SK-N-DZ (cell line): ENCODE measurements at regions not wholly inside any gene's neighbourhood (a gene's known extent, or its start where the extent isn't known, plus 50 kb on each side); places are given as distances from the start of the nearest gene placed in this dataset.

Source experiments
- DNase-seq: peaks from one replicate; pipeline ENCODE4 v3.0.0-alpha.2; 2015; ENCODE audit warnings: low spot score

DNA sequence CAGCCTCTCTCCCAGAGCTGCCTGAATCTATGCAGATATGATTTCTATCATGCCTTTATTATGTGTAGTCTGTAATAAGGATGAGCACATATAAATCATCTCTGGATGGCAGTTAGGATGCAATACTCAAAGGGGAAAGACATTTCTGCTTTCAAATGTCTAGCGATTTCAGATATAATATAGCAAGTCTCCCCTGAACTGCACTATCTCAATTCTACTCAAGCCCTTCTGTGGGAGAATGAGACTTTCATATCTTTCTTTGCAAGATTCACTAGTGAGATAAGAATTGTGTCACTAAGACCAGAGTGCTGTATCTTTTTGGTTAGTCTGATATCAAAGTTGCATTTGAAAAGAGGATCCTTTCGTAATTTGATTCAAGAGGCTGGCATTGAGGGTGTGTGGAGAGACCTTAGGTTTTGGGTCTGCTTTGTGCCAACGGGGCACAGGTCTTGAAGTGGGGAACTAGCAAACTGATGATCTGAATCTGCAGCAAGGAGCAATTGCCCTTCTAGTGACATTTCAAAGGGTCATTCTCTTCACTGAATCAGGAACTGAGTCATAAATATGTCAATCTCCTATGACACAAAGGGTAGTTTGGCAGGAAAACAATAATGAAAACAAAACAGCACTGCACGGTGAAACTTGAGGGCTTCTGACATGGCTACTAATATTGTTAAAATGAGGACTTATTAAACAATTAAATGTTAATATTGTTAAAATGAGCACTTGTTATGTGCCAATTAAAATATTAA lies 305.5 kb upstream of the CLINT1 start:
- DNase-seq = peak; percentile 81

- no peak for DNase-seq
Measured at GRCh38 chr5:158163451-158164295, 304.7 kb upstream of the CLINT1 start.

- DNase-seq = peak; percentile 17
Measured at GRCh38 chr5:158162479-158163034, 303.6 kb upstream of the CLINT1 start.

DNA sequence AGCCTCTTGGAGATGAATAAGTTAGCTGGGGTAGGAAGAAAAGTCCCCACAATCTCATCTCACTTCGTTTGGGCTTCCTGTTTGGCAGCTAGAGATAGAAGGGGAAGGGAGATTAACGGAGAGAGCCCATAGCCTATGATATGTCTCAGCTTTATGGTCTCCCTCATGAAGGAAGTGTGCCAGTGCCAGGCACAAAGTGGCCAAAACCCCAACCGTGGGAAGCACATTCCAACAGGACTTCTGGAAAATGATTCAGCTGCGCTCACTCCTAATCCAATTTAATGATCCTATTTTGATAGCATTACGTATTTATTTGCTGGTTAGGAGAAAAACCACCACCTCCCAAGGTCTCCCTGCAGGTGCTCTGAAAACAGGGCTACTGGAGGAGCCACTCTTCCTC lies 303.1 kb upstream of the CLINT1 start:
- peak; percentile 26 for DNase-seq

DNA sequence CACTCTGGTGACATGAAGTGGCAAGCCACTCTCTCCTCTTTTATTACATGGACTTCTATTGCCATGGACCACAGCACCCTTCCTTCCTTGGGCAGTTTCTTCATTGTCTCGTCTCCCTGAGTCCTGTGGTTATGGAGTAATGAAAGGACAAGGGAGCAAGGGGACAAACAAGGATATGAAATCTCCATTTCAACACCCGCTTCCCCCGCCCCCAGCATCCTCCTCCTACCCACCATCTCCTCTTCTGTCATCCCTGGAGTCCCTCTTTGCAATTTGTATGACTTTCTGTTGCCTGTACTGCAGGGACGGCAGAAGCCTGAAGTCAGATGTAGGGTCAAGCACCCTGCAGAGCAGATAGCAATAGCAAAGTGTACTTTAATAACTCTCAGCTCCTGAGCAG lies 300.7 kb upstream of the CLINT1 start:
- DNase-seq = no peak

GRCh38 chr5:158155811-158156505 lies 297.0 kb upstream of the CLINT1 start:
- no peak for DNase-seq

DNA sequence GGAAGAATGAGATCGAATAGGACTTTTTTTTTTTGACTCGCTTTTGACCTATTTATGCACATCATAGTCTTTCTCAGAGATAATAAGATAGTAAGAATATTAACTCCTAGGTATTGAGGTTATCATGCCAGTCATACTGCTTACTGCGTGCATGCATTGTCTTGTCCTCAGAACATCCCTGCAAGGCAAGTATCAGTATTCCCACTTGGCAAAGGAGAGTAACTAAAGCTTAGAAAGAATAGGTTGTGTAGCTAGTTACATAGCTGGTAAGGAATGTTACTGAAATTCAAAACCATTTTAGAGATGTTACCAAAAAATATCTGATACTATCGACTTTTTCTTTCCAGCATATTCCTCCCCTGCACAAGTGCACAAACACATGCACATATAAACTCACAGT lies 296.1 kb upstream of the CLINT1 start:
- no peak for DNase-seq

DNA sequence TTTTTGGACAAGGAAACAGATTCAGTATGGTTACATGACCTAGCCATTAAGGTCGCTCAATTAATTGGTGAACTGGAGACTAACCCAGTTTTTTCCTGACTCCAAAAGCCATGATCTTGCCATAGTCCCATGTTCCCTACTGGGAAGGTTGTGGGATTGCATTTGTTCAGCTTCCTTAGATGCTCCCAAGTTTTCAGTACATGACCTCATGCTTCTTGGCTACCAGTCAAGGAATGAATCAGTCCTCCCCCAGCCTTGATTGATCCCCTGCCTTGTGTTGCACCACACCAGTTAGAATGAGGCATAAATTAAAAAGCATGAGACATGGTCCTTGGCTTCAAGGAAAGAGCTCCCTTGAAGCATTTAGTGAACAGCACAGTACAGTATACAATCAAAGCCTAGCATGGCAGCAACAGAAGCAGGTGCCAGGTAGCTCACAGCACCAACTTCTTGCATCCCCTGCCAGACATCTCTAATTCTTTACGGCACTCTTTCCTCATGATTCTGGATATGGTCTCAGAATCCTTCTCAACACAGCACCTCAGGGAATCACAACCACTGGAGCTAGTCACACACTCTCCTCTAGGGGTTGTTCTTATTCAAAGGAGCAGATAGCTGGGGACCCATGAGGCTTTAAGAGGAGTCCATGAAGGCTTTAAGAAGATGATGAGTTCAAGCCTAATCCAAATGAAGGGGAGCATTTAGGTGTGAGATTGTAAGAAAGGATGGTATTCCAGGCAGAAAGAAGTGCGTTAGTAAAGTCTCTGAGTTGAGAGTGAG lies 295.5 kb upstream of the CLINT1 start:
- no peak for DNase-seq

- no peak for DNase-seq
Measured at GRCh38 chr5:158153508-158153907, 294.6 kb upstream of the CLINT1 start.

DNA sequence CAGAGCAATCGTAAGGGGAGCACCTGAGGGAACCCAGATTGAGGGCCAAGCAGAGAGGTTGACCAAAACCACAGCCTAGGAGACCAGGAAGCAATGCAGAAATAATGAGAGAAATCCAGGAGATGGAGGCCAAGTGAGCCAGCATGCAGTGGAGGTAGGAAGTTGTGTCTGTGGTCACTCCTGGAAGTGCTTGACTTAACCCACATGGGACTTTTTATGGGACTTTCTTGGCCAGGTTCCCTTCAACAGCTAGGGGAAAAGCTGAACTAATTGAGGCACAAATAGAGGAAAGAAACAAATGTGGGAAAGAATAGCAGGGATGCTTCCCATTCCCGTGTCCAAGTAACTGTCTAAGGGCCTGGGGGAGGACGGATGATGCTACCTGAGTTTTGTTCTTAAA lies 293.2 kb upstream of the CLINT1 start:
- no peak for DNase-seq

GRCh38 chr5:158147227-158147626 lies 288.3 kb upstream of the CLINT1 start:
- DNase-seq = no peak

DNA sequence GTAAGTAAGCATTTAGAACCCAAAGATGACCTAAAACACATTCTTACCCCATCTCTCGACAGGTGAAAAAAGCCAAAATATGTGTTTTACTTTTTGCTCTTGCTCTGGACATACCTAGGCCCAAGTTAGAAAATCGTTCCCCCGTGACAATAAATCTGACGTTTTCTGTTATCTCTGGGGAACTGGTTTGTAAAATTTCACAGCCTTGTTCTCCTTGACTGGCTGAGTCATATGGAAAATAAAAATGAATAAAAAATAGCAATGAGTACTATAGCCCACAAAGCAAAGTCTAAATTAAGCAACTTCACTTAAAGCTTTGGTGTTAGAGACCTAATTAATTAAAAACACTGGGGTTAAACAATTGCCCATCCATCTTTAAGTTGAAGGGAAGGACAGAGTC lies 286.9 kb upstream of the CLINT1 start:
- DNase-seq = no peak

- no peak for DNase-seq
Measured at GRCh38 chr5:158143081-158143480, 284.1 kb upstream of the CLINT1 start.

GRCh38 chr5:158142156-158142555 lies 283.2 kb upstream of the CLINT1 start:
- no peak for DNase-seq

GRCh38 chr5:158140120-158140731 lies 281.3 kb upstream of the CLINT1 start:
- DNase-seq = peak; percentile 36

DNA sequence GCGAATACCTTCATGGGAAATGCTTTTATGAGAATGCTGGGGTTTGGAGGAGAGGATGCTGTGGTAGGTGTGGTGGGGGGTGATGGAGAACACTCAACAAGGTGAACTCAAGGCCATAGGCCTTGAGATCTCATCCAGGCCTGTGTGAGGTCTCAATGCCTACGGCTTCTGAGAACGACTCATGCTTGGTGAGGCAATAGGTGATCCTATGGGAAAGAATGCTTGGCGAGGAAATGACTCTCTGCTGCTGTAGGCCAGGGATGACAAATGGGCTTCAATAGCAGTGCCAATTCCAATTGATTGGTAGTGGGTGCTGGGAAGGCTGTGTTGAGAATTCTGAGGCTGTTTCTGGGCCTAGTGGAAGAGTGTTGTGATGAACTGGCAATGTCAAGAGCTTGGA lies 280.2 kb upstream of the CLINT1 start:
- no peak for DNase-seq

GRCh38 chr5:158135682-158136179 lies 276.8 kb upstream of the CLINT1 start:
- DNase-seq = peak; percentile 26

DNA sequence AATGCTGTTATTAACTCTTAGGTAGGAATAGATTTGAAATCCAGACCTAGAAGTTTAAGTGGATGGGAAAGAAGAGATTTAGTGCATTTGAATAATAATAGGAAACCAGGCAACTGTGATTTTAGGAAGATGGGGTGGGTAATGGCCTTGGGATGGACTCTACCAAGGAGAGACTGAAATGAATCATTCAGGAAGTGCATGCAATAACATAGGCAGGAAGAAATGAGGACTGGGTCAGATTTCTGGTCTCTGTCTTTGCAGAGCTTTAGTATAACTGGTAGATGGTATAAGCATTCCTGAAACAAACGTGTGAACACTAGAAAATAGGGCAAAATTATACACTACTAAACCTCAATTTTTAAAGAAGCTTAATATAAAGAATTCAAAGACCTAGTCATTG lies 274.4 kb upstream of the CLINT1 start:
- DNase-seq = no peak

DNA sequence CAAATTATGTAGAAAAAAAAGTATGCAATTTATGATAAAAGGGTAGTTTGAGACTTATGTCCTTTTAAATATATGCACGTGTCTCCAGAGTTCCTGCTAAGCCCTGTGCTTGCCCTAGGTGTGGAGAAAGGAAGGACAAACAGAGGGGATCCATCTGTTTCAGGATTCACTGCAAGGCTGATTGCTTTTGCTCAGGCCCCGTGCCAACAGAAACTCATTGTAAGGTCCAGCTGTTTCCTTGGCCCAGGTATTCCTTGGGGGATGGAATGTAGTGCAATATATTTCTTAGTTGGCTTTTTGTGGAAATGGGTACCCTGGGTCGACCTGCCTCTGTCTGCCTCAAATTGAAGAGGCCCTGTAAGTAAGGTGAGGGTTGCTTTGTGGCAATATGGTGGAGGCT lies 268.6 kb upstream of the CLINT1 start:
- no peak for DNase-seq
